H1 (cell line): ENCODE measurements at regions not wholly inside any gene's neighbourhood (a gene's known extent, or its start where the extent isn't known, plus 50 kb on each side); places are given as distances from the start of the nearest gene placed in this dataset.

ENCODE experiments used
- CTCF ChIA-PET: fragments of 300-600 bp; sonication (Branson Sonifier 250); formaldehyde crosslinking; loops from one replicate; lab custom pipeline; 2021; ENCODE audit not compliant: partially characterized antibody; lab: Charles Lee
- POLR2A ChIA-PET: fragments of 300-600 bp; sonication (Branson Sonifier 250); formaldehyde crosslinking; loops from one replicate; lab custom pipeline; 2021; ENCODE audit warnings: inconsistent platforms; ENCODE audit not compliant: partially characterized antibody; lab: Charles Lee
- DNase-seq, 2 experiments: peaks; one replicate each; pipeline versions ENCODE4 v3.0.0 to v3.0.0-alpha.2; 2010 to 2022; ENCODE audit warnings: low spot score in 2 of 2, low read depth in 1 of 2, mixed read lengths in 1 of 2
- FAIRE-seq: peaks from 2 replicates; lab custom pipeline; 2011; peaks lifted over from hg19 to GRCh38; lab: Jason Lieb, UNC
- H2AFZ ChIP-seq: 2 replicates; pipeline ENCODE4 v1.8.1; 2012; ENCODE audit warnings: low read length, inconsistent platforms
- H2AK5ac ChIP-seq: 2 replicates; pipeline ENCODE4 v1.6.1; 2013; ENCODE audit warnings: low read depth, low read length
- H2BK120ac ChIP-seq: replicated peaks from 2 replicates; pipeline ENCODE3; 2013; ENCODE audit warnings: low read depth, low read length, inconsistent platforms
- H2BK12ac ChIP-seq: 2 replicates; pipeline ENCODE4 v1.6.1; 2013; ENCODE audit warnings: low read depth, low read length
- H2BK15ac ChIP-seq: 2 replicates; pipeline ENCODE4 v1.6.1; 2013; ENCODE audit warnings: low read length
- H2BK20ac ChIP-seq: 2 replicates; pipeline ENCODE4 v1.6.1; 2013; ENCODE audit warnings: low read length
- H2BK5ac ChIP-seq: 2 replicates; pipeline ENCODE4 v1.6.1; 2013; ENCODE audit warnings: low read depth, low read length
- H3K14ac ChIP-seq: 2 replicates; pipeline ENCODE4 v1.6.1; 2013; ENCODE audit warnings: inconsistent platforms; ENCODE audit not compliant: insufficient read length
- H3K18ac ChIP-seq: 2 replicates; pipeline ENCODE4 v1.6.1; 2013; ENCODE audit warnings: low read length; ENCODE audit errors: extremely low read depth
- H3K23ac ChIP-seq: 2 replicates; pipeline ENCODE4 v1.6.1; 2013; ENCODE audit warnings: inconsistent platforms; ENCODE audit not compliant: insufficient read length
- H3K23me2 ChIP-seq: 2 replicates; pipeline ENCODE4 v1.6.1; 2013; ENCODE audit warnings: low read depth, low read length
- H3K27ac ChIP-seq: 2 replicates; pipeline ENCODE4 v1.6.1; 2011; ENCODE audit warnings: low read depth, low read length, inconsistent platforms
- H3K27me3 ChIP-seq, 4 experiments: replicated peaks in 1 of 4; 1 replicate in 1 of 4; 2 replicates in 3 of 4; pipeline versions ENCODE4 v1.6.1 to v1.8.1; 2011 to 2013; ENCODE audit warnings: low read length in 3 of 4, mild to moderate bottlenecking in 3 of 4, inconsistent platforms in 2 of 4, mixed read lengths in 2 of 4, moderate library complexity in 1 of 4; ENCODE audit not compliant: control insufficient read depth in 3 of 4, insufficient read depth in 3 of 4; ENCODE audit errors: extremely low read depth in 1 of 4
- H3K36me3 ChIP-seq, 4 experiments: 2 replicates each; pipeline versions ENCODE4 v1.6.1 to v1.8.1; 2011 to 2013; ENCODE audit warnings: mild to moderate bottlenecking in 4 of 4, low read length in 3 of 4, moderate library complexity in 2 of 4, control low read depth in 1 of 4, inconsistent platforms in 1 of 4; ENCODE audit not compliant: insufficient read depth in 4 of 4, control insufficient read depth in 2 of 4
- H3K4ac ChIP-seq: replicated peaks from 2 replicates; pipeline ENCODE3; 2013; ENCODE audit warnings: low read length, low read depth, mixed read lengths, inconsistent platforms; ENCODE audit not compliant: insufficient read length
- H3K4me1 ChIP-seq, 4 experiments: replicated peaks in 1 of 4; 1 replicate in 1 of 4; 2 replicates in 3 of 4; pipeline versions ENCODE4 v1.6.1 to v1.8.1; 2011 to 2013; ENCODE audit warnings: low read length in 3 of 4, inconsistent platforms in 2 of 4, mixed read lengths in 1 of 4; ENCODE audit not compliant: insufficient read depth in 4 of 4, control insufficient read depth in 3 of 4
- H3K4me2 ChIP-seq, 2 experiments: 2 replicates each; pipeline versions ENCODE4 v1.6.1 to v1.8.1; 2011 to 2013; ENCODE audit warnings: low read depth in 2 of 2, low read length in 2 of 2, control low read depth in 1 of 2, inconsistent platforms in 1 of 2, mild to moderate bottlenecking in 1 of 2; ENCODE audit not compliant: insufficient read depth in 1 of 2
- H3K4me3 ChIP-seq, 4 experiments: fragments of 200-600, 300-600 bp in 1 of 4; sonication (generic), shearing (Covaris generic), sonication (Bioruptor Twin) in 1 of 4; 2 replicates each; pipeline versions ENCODE4 v1.5.1 to v1.8.1; 2011 to 2016; ENCODE audit warnings: low read length in 4 of 4, low read depth in 3 of 4, control low read depth in 2 of 4, inconsistent platforms in 2 of 4, mild to moderate bottlenecking in 2 of 4, mixed read lengths in 1 of 4, moderate library complexity in 1 of 4; ENCODE audit not compliant: insufficient read depth in 2 of 4; ENCODE audit errors: extremely low read depth in 1 of 4
- H3K56ac ChIP-seq: replicated peaks from 2 replicates; pipeline ENCODE3; 2013; ENCODE audit warnings: low read depth, mild to moderate bottlenecking, mixed read lengths, low read length, inconsistent platforms; ENCODE audit not compliant: insufficient read length
- H3K79me1 ChIP-seq: 2 replicates; pipeline ENCODE4 v1.6.1; 2013; ENCODE audit warnings: low read depth, low read length, control low read depth
- H3K79me2 ChIP-seq, 2 experiments: 2 replicates each; pipeline versions ENCODE4 v1.6.1 to v1.8.1; 2012 to 2013; ENCODE audit warnings: low read length in 2 of 2, mild to moderate bottlenecking in 2 of 2, inconsistent platforms in 1 of 2; ENCODE audit not compliant: insufficient read depth in 2 of 2, control insufficient read depth in 1 of 2
- H3K9ac ChIP-seq, 4 experiments: replicated peaks in 1 of 4; 1 replicate in 1 of 4; 2 replicates in 3 of 4; pipeline versions ENCODE4 v1.6.1 to v1.8.1; 2011 to 2013; ENCODE audit warnings: low read depth in 3 of 4, low read length in 3 of 4, control low read depth in 2 of 4, mild to moderate bottlenecking in 2 of 4, moderate library complexity in 2 of 4, inconsistent platforms in 1 of 4; ENCODE audit errors: extremely low read depth in 1 of 4
- H3K9me3 ChIP-seq, 2 experiments: 2 replicates each; pipeline versions ENCODE4 v1.6.1 to v1.8.1; 2012 to 2013; ENCODE audit warnings: mild to moderate bottlenecking in 2 of 2, moderate library complexity in 2 of 2, control low read depth in 1 of 2, inconsistent platforms in 1 of 2, low read depth in 1 of 2, low read length in 1 of 2, mixed read lengths in 1 of 2; ENCODE audit not compliant: insufficient read depth in 2 of 2
- H4K20me1 ChIP-seq, 2 experiments: replicated peaks in 1 of 2; 2 replicates each; pipeline versions ENCODE3 to v1.8.1; 2011 to 2013; ENCODE audit warnings: inconsistent platforms in 2 of 2, low read length in 2 of 2, mild to moderate bottlenecking in 1 of 2; ENCODE audit not compliant: insufficient read depth in 2 of 2, control insufficient read depth in 1 of 2
- H4K5ac ChIP-seq: 2 replicates; pipeline ENCODE4 v1.6.1; 2013; ENCODE audit warnings: low read length, low read depth, mixed read lengths, inconsistent platforms; ENCODE audit not compliant: insufficient read length
- H4K8ac ChIP-seq: 2 replicates; pipeline ENCODE4 v1.8.0; 2013; ENCODE audit warnings: mild to moderate bottlenecking, moderate library complexity, low read length, inconsistent platforms; ENCODE audit not compliant: insufficient read depth; ENCODE audit errors: extremely low read depth
- H4K91ac ChIP-seq: replicated peaks from 2 replicates; pipeline ENCODE3; 2013; ENCODE audit warnings: low read length, mixed read lengths, inconsistent platforms; ENCODE audit not compliant: insufficient read length
- CEBPB ChIP-seq: IDR thresholded peaks from 2 replicates; pipeline ENCODE4 v1.6.1; 2012; ENCODE audit warnings: low read depth, low read length
- CREB1 ChIP-seq: IDR thresholded peaks from 2 replicates; pipeline ENCODE4 v1.6.1; 2012; ENCODE audit warnings: inconsistent platforms
- JUN ChIP-seq: IDR thresholded peaks from 2 replicates; pipeline ENCODE4 v1.6.1; 2011; ENCODE audit warnings: low read depth, mild to moderate bottlenecking, improper control_type of control experiment, low read length
- KDM5A ChIP-seq: fragments of 200-600 bp; IDR thresholded peaks from 2 replicates; pipeline ENCODE4 v1.7.1; 2012; ENCODE audit warnings: mild to moderate bottlenecking, low read length, inconsistent platforms, mixed read lengths
- SP4 ChIP-seq: IDR thresholded peaks from 2 replicates; pipeline ENCODE4 v1.6.1; 2012; ENCODE audit warnings: low read length, inconsistent platforms
- TAF1 ChIP-seq: IDR thresholded peaks from 2 replicates; pipeline ENCODE4 v1.6.1; 2011; ENCODE audit warnings: mild to moderate bottlenecking, low read depth, low read length
- whole genome bisulfite sequencing, 2 experiments: shearing (Covaris generic) in 1 of 2; methylation state at CpG; one replicate each; pipeline versions ENCODE4 v1.1.6 to v1.1.7; 2013 to 2015; ENCODE audit warnings: low lambda C conversion rate in 2 of 2, mixed read lengths in 2 of 2, inconsistent platforms in 1 of 2, low coverage in 1 of 2, missing lambda C conversion rate in 1 of 2; ENCODE audit not compliant: insufficient replicate concordance in 2 of 2, insufficient coverage in 1 of 2, insufficient read length in 1 of 2; ENCODE audit errors: extremely low coverage in 1 of 2, missing lambda C conversion rate in 1 of 2; 5-methylcytosine and 5-hydroxymethylcytosine counted together

DNA sequence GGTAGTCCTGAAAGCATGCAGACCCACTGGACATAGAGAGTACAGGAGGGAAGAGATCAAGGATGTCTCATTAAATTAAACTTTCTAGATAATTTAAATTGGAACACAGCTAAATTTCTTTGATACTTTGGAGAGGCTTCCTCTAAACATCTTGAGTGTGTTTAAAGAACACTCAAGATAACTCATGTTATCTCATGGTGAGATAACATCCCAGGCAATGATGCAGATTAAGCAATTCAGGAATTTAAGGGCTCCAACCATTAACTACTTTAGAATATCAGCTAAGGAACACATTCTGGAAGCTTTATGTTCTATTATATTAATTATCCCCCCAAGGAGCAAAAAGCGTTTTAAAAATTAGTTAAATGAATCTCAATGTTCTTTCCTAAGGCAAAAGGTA is 289.2 kb upstream of the RUNX1 start:
- Histone ChIP-seq H3K79me1 (no peaks in the 10 kb centered on the region), H2AFZ (no peak overlapping the region), H3K18ac (no peak overlapping the region), H4K91ac (no peak overlapping the region), H3K4ac (no peak overlapping the region), H3K79me2 (no peaks in the 10 kb centered on the region), H3K36me3 (no peaks in the 10 kb centered on the region), H3K23me2 (no peaks in the 10 kb centered on the region), H2BK120ac (no peak overlapping the region), H3K4me2 (no peak overlapping the region), H2BK20ac (no peak overlapping the region), H3K4me3 (no peak overlapping the region), H2BK15ac (no peak overlapping the region), H4K8ac (no peak overlapping the region), H3K9me3 (0 out of 4 replicates have a peak, but pooled peaks cover 0 to 3% of the 10 kb centered on the region in 2 experiments), H3K27ac (no peak overlapping the region), H3K56ac (no peak overlapping the region), H2AK5ac (no peak overlapping the region), H4K5ac (no peak overlapping the region), H4K20me1 (no peaks in the 10 kb centered on the region), H3K9ac (no peak overlapping the region), H3K14ac (no peak overlapping the region), H2BK12ac (no peak overlapping the region), H3K27me3 (no peaks in the 10 kb centered on the region; a peak in 1 of 7 replicates), H3K4me1 (no peaks in the 10 kb centered on the region), H3K23ac (no peak overlapping the region), H2BK5ac (no peak overlapping the region)
- ChIA-PET CTCF (interaction anchor here (0.7 to 1.0 kb wide), 2 partner anchors 42 to 501 kb away, joined by 3 read pairs; no protein-coding TSS in a partner anchor), POLR2A (no interaction called here)
- 75% methylated on average over 1 of the region's 1 CpG; no CpG with 5 or more reads in 1 of the 2 experiments for WGBS, 2 experiments
- DNase-seq (no peak), FAIRE-seq (no peak)
- TF ChIP-seq JUN: no peak
- no peak for TF ChIP-seq SP4
- TF ChIP-seq CEBPB: no peak
- TF ChIP-seq KDM5A: no peak
- no peak for TF ChIP-seq TAF1
- no peak for TF ChIP-seq CREB1
